Kidney (tissue), 13 donors: ENCODE measurements at regions not wholly inside any gene's neighbourhood (a gene's known extent, or its start where the extent isn't known, plus 50 kb on each side); places are given as distances from the start of the nearest gene placed in this dataset.

Experiments
- DNase-seq, 5 donors: peaks; one replicate each; pipeline ENCODE4 v3.0.0-alpha.2; 2013 to 2020
- FAIRE-seq: peaks from 2 replicates; lab custom pipeline; 2012; peaks lifted over from hg19 to GRCh38; lab: Jason Lieb, UNC
- H3K27ac ChIP-seq, 2 donors: one replicate each; pipeline ENCODE4 v1.7.0; 2013; ENCODE audit warnings: low read depth in 2 of 2, low read length in 2 of 2, inconsistent platforms in 1 of 2
- H3K27me3 ChIP-seq: one replicate; pipeline ENCODE4 v1.7.1; 2013; ENCODE audit warnings: low read length, inconsistent platforms; ENCODE audit not compliant: control insufficient read depth, insufficient read depth
- H3K36me3 ChIP-seq, 3 donors: one replicate each; pipeline versions ENCODE4 v1.7.0 to v1.7.1; 2013; ENCODE audit warnings: low read length in 3 of 3, control low read depth in 1 of 3, inconsistent platforms in 1 of 3; ENCODE audit not compliant: insufficient read depth in 3 of 3, control insufficient read depth in 2 of 3
- H3K4me1 ChIP-seq, 3 donors: one replicate each; pipeline versions ENCODE4 v1.7.0 to v1.7.1; 2013; ENCODE audit warnings: low read length in 3 of 3, inconsistent platforms in 1 of 3, low read depth in 1 of 3; ENCODE audit not compliant: control insufficient read depth in 2 of 3, insufficient read depth in 2 of 3
- H3K4me3 ChIP-seq, 3 donors: one replicate each; pipeline versions ENCODE4 v1.7.0 to v1.8.1; 2013; ENCODE audit warnings: low read length in 3 of 3, control low read depth in 1 of 3, inconsistent platforms in 1 of 3
- H3K9ac ChIP-seq, 3 donors: one replicate each; pipeline versions ENCODE4 v1.7.0 to v1.7.1; 2013; ENCODE audit warnings: low read length in 3 of 3, control low read depth in 1 of 3, inconsistent platforms in 1 of 3
- H3K9me3 ChIP-seq, 3 donors: one replicate each; pipeline versions ENCODE4 v1.7.0 to v1.7.1; 2013; ENCODE audit warnings: low read length in 3 of 3, control low read depth in 1 of 3, inconsistent platforms in 1 of 3; ENCODE audit not compliant: control insufficient read depth in 2 of 3, insufficient read depth in 1 of 3
- intact Hi-C: fragments of 100-400 bp; cut with DNase I; formaldehyde crosslinking; loops from one replicate; pipeline ENCODE4 v1.11.1; 2022
- TF ChIP-seq, protein P1 (sequence below): IDR thresholded peaks from 3 replicates; pipeline ENCODE4 v1.5.1; 2012; ENCODE audit warnings: mild to moderate bottlenecking, moderate library complexity, borderline replicate concordance; ENCODE audit not compliant: insufficient read depth; ENCODE audit errors: extremely low read depth
- donor health status: control.
- donor health status: control.
- donor health status: control.
- donor health status: control.
- donor health status: control.
- donor health status: DM: yes; HTN: yes; CAD: no.
- donor health status: Normal renal cell carcinoma (clear cell type).

DNA sequence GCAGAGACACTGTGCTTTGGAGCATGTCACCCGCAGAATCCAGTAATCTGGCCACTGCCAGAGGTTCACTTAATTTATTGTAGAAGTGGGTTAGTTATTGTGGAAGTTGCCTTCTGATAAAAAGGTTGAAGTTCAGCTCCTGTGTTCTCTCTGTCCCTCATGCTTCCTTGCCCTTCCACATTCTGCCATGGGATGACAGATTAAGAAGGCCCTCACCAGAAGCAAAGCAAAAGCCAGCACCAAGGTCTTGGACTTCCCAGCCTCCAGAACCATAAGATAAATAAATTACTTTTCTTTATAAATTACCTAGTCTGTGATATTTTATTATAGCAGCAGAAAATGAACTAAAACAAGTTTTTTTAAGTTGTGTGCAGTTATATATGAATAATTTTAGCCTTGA is 145.0 kb upstream of the SH3BP4 start:
- intact Hi-C loops: no loop called here
- FAIRE-seq: no peak

GRCh38 chr2:234805836-234806235 is 146.0 kb upstream of the SH3BP4 start:
- FAIRE-seq (no peak), DNase-seq (no peak)
- Histone ChIP-seq H3K27ac (no peak overlapping the region), H3K9me3 (no peaks in the 10 kb centered on the region), H3K4me1 (peaks cover 0 to 10% (median 0%) of the 10 kb centered on the region in 3 donors), H3K4me3 (no peak overlapping the region), H3K9ac (no peak overlapping the region), H3K27me3 (no peaks in the 10 kb centered on the region), H3K36me3 (no peaks in the 10 kb centered on the region)
- intact Hi-C loops: no loop called here
- TF ChIP-seq, protein P1, sequence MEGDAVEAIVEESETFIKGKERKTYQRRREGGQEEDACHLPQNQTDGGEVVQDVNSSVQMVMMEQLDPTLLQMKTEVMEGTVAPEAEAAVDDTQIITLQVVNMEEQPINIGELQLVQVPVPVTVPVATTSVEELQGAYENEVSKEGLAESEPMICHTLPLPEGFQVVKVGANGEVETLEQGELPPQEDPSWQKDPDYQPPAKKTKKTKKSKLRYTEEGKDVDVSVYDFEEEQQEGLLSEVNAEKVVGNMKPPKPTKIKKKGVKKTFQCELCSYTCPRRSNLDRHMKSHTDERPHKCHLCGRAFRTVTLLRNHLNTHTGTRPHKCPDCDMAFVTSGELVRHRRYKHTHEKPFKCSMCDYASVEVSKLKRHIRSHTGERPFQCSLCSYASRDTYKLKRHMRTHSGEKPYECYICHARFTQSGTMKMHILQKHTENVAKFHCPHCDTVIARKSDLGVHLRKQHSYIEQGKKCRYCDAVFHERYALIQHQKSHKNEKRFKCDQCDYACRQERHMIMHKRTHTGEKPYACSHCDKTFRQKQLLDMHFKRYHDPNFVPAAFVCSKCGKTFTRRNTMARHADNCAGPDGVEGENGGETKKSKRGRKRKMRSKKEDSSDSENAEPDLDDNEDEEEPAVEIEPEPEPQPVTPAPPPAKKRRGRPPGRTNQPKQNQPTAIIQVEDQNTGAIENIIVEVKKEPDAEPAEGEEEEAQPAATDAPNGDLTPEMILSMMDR: no peak

More for the DNA sequence above, 145.0 kb upstream of the SH3BP4 start:
- H3K9ac ChIP-seq: no peak overlapping the region
- H3K9me3 ChIP-seq: no peaks in the 10 kb centered on the region
- no peak overlapping the region for H3K4me3 ChIP-seq
- no peak for DNase-seq
- no peaks in the 10 kb centered on the region for H3K36me3 ChIP-seq
- H3K4me1 ChIP-seq: peaks cover 0 to 10% (median 0%) of the 10 kb centered on the region in 3 donors
- no peak overlapping the region for H3K27ac ChIP-seq
- TF ChIP-seq, protein P1: no peak
- H3K27me3 ChIP-seq: no peaks in the 10 kb centered on the region

GRCh38 chr2:234804704-234805103 is 147.1 kb upstream of the SH3BP4 start:
- H3K27ac ChIP-seq: no peak overlapping the region
- peaks cover 0 to 10% (median 0%) of the 10 kb centered on the region in 3 donors for H3K4me1 ChIP-seq
- H3K9ac ChIP-seq: no peak overlapping the region
- intact Hi-C loops: no loop called here
- no peak for DNase-seq
- no peaks in the 10 kb centered on the region for H3K9me3 ChIP-seq
- TF ChIP-seq, protein P1: no peak
- no peaks in the 10 kb centered on the region for H3K27me3 ChIP-seq
- H3K36me3 ChIP-seq: no peaks in the 10 kb centered on the region
- FAIRE-seq: no peak
- H3K4me3 ChIP-seq: no peak overlapping the region

DNA sequence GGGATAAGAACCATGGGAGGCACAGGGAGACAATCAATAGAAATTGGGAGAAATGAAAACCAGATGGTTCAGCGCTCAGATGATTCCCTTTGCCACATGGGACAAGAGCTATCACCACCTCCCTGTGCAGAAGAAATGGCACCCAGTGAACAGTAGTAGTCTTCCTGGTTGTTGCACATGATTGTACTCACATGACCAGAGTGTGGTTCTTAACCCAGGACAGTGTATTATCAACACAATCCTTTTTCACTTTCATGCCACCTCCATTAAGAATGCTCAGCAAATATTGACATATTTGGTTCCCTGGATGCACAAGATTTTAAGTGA is 149.0 kb upstream of the SH3BP4 start:
- Histone ChIP-seq H3K9ac (no peak overlapping the region), H3K4me3 (no peak overlapping the region), H3K27me3 (no peaks in the 10 kb centered on the region), H3K4me1 (no peaks in the 10 kb centered on the region), H3K27ac (no peak overlapping the region), H3K36me3 (no peaks in the 10 kb centered on the region), H3K9me3 (no peaks in the 10 kb centered on the region)
- FAIRE-seq: no peak
- intact Hi-C loops: no loop called here
- DNase-seq: no peak
- TF ChIP-seq, protein P1: no peak
